ENCODE measurements at regions not wholly inside any gene's neighbourhood (a gene's known extent, or its start where the extent isn't known, plus 50 kb on each side); places are given as distances from the start of the nearest gene placed in this dataset.
A peak's percentile ranks its signal among the peaks of the same experiment; 100 is the strongest.

- DNase-seq = no peak
Observed at GRCh38 chr1:98055457-98055856, 134.6 kb upstream of the DPYD start.

- DNase-seq = no peak
Observed at GRCh38 chr1:98054786-98055185, 134.0 kb upstream of the DPYD start.

- no peak for DNase-seq
Observed at GRCh38 chr1:98054367-98054701, 133.5 kb upstream of the DPYD start.

- DNase-seq = peak; percentile 53 to 54
Observed at GRCh38 chr1:98053471-98054366, 132.9 kb upstream of the DPYD start.

GRCh38 chr1:98051065-98051675 is 130.3 kb upstream of the DPYD start:
- DNase-seq = peak; percentile 62 to 77

GRCh38 chr1:98049370-98050135 is 128.7 kb upstream of the DPYD start:
- no peak for DNase-seq

GRCh38 chr1:98048751-98049325 is 128.0 kb upstream of the DPYD start:
- DNase-seq = no peak

GRCh38 chr1:98048244-98048643 is 127.4 kb upstream of the DPYD start:
- DNase-seq = peak; percentile 54 to 67

- DNase-seq = no peak
Observed at GRCh38 chr1:98047171-98047570, 126.3 kb upstream of the DPYD start.

GRCh38 chr1:98045767-98046641 is 125.2 kb upstream of the DPYD start:
- DNase-seq = no peak

- DNase-seq = no peak
Observed at GRCh38 chr1:98045211-98045766, 124.5 kb upstream of the DPYD start.

- DNase-seq = no peak
Observed at GRCh38 chr1:98044766-98045165, 123.9 kb upstream of the DPYD start.

- DNase-seq = no peak
Observed at GRCh38 chr1:98044071-98044697, 123.3 kb upstream of the DPYD start.

GRCh38 chr1:98035602-98036002 is 114.8 kb upstream of the DPYD start:
- no peak for DNase-seq

GRCh38 chr1:98034505-98034904 is 113.7 kb upstream of the DPYD start:
- no peak for DNase-seq

GRCh38 chr1:98032958-98033357 is 112.1 kb upstream of the DPYD start:
- no peak for DNase-seq

GRCh38 chr1:98030976-98031375 is 110.1 kb upstream of the DPYD start:
- no peak for DNase-seq

- no peak for DNase-seq
Observed at GRCh38 chr1:98030483-98030882, 109.6 kb upstream of the DPYD start.

GRCh38 chr1:98028800-98029199 is 108.0 kb upstream of the DPYD start:
- DNase-seq = no peak

- no peak for DNase-seq
Observed at GRCh38 chr1:98027103-98027705, 106.4 kb upstream of the DPYD start.

- DNase-seq = no peak
Observed at GRCh38 chr1:98025858-98026257, 105.0 kb upstream of the DPYD start.
